Psoas muscle (tissue), 7 donors: ENCODE measurements at regions not wholly inside any gene's neighbourhood (a gene's known extent, or its start where the extent isn't known, plus 50 kb on each side); places are given as distances from the start of the nearest gene placed in this dataset.
A peak's percentile ranks its signal among the peaks of the same experiment; 100 is the strongest.

Source experiments
- ATAC-seq, 4 donors: fragments of 200-7000 bp; cut with Tn5 transposase; one replicate each; pipeline ENCODE4 v1.9.1; 2020; ENCODE audit warnings: moderate library complexity in 3 of 4, mild to moderate bottlenecking in 2 of 4
- DNase-seq, 2 donors: peaks; one replicate each; pipeline ENCODE4 v3.0.0-alpha.2; 2020
- H3K27ac ChIP-seq: fragments of 200-600 bp; one replicate; pipeline ENCODE4 v1.8.0; 2022
- H3K27me3 ChIP-seq, 3 donors: fragments of 200-600 bp in 1 of 3; one replicate each; pipeline versions ENCODE4 v1.6.1 to v1.8.0; 2013 to 2022; ENCODE audit warnings: low read length in 2 of 3, mild to moderate bottlenecking in 2 of 3, moderate library complexity in 1 of 3; ENCODE audit not compliant: insufficient read depth in 3 of 3
- H3K36me3 ChIP-seq, 2 donors: fragments of 200-600 bp in 1 of 2; one replicate each; pipeline versions ENCODE4 v1.6.1 to v1.8.0; 2013 to 2022; ENCODE audit warnings: low read depth in 1 of 2, mild to moderate bottlenecking in 1 of 2, moderate library complexity in 1 of 2; ENCODE audit not compliant: insufficient read depth in 1 of 2
- H3K4me1 ChIP-seq: fragments of 200-600 bp; one replicate; pipeline ENCODE4 v1.8.0; 2022
- H3K4me3 ChIP-seq: fragments of 200-600 bp; one replicate; pipeline ENCODE4 v1.8.0; 2022; ENCODE audit warnings: mild to moderate bottlenecking
- H3K9me3 ChIP-seq: fragments of 200-600 bp; one replicate; pipeline ENCODE4 v1.8.0; 2022
- CTCF ChIP-seq: fragments of 200-600 bp; IDR thresholded peaks from one replicate; pipeline ENCODE4 v1.8.0; 2022; ENCODE audit warnings: antibody characterized with exemption
- WGBS, 3 donors: extraction: QIAGEN DNeasy Blood & Tissue Kit; methylation state at CpG; one replicate each; pipeline versions ENCODE4 v1.1.6 to v1.1.7; 2013; 5-methylcytosine and 5-hydroxymethylcytosine counted together
- intact Hi-C, 2 donors: fragments of 100-400 bp; cut with DNase I; formaldehyde crosslinking; loops; one replicate each; pipeline versions ENCODE4 v1.11.0 to v1.14.2; 2022
- donor health status: healthy with polysubstance abuse.
- donor health status: DM: no; HTN: no; CAD: no; lungs with moderate emphysema.
- donor health status: Bipolar disorder and iron deficiency.
- donor health status: healthy.
- donor health status: DM: yes; HTN: yes; CAD: no.
- donor health status: DM: no; HTN: no; CAD: no.
- donor health status: DM: yes; HTN: yes; CAD: no.

GRCh38 chr16:88286301-88286923 is 96.3 kb upstream of the ZNF469 start:
- TF ChIP-seq CTCF, result no peak
- H3K9me3 ChIP-seq, result peaks cover 11% of the 10 kb centered on the region
- H3K4me1 ChIP-seq, result no peaks in the 10 kb centered on the region
- DNase-seq (peak in 1 of 2 donors; percentile 2), ATAC-seq (no peak)
- H3K27ac ChIP-seq, result no peak overlapping the region
- no peak overlapping the region for H3K4me3 ChIP-seq
- intact Hi-C loops, result no loop called here
- no peaks in the 10 kb centered on the region for H3K36me3 ChIP-seq
- H3K27me3 ChIP-seq, result peaks cover 0 to 42% (median 3%) of the 10 kb centered on the region in 3 donors
- WGBS, 3 donors, result 89 to 95% (median 93%) methylated on average over 10 of the region's 10 CpGs

- H3K36me3 ChIP-seq, result no peaks in the 10 kb centered on the region
- no peak overlapping the region for H3K4me3 ChIP-seq
- H3K9me3 ChIP-seq, result peaks cover 11% of the 10 kb centered on the region
- peak; percentile 33 for TF ChIP-seq CTCF
- H3K4me1 ChIP-seq, result no peaks in the 10 kb centered on the region
- H3K27ac ChIP-seq, result no peak overlapping the region
- DNase-seq (peak in 1 of 2 donors; percentile 41), ATAC-seq (no peak)
- H3K27me3 ChIP-seq, result peaks cover 0 to 47% (median 3%) of the 10 kb centered on the region in 3 donors
- intact Hi-C loops, result no loop called here
- 67 to 92% (median 92%) methylated on average over 3 of the region's 3 CpGs for WGBS, 3 donors
Measured at GRCh38 chr16:88287219-88287618, 95.5 kb upstream of the ZNF469 start.

- ATAC-seq (no peak), DNase-seq (no peak)
- no peak for TF ChIP-seq CTCF
- Histone ChIP-seq H3K27me3 (peaks cover 0 to 41% (median 3%) of the 10 kb centered on the region in 3 donors), H3K36me3 (no peaks in the 10 kb centered on the region), H3K27ac (no peak overlapping the region), H3K4me1 (no peaks in the 10 kb centered on the region), H3K4me3 (no peak overlapping the region), H3K9me3 (peaks cover 11% of the 10 kb centered on the region)
- WGBS, 3 donors, result 74 to 78% (median 77%) methylated on average over 3 of the region's 3 CpGs
- intact Hi-C loops, result no loop called here
Measured at GRCh38 chr16:88288303-88288702, 94.5 kb upstream of the ZNF469 start.

- 88 to 94% (median 92%) methylated on average over 3 of the region's 3 CpGs for WGBS, 3 donors
- no peak for TF ChIP-seq CTCF
- no peaks in the 10 kb centered on the region for H3K4me1 ChIP-seq
- no peak overlapping the region for H3K27ac ChIP-seq
- no peak for ATAC-seq
- no peak for DNase-seq
- peaks cover 11% of the 10 kb centered on the region for H3K9me3 ChIP-seq
- H3K27me3 ChIP-seq, result peaks cover 0 to 42% (median 0%) of the 10 kb centered on the region in 3 donors
- intact Hi-C loops, result no loop called here
- no peaks in the 10 kb centered on the region for H3K36me3 ChIP-seq
- H3K4me3 ChIP-seq, result no peak overlapping the region
Measured at GRCh38 chr16:88289001-88289400, 93.8 kb upstream of the ZNF469 start.

GRCh38 chr16:88289561-88289960 is 93.2 kb upstream of the ZNF469 start:
- ATAC-seq (no peak), DNase-seq (no peak)
- Histone ChIP-seq H3K9me3 (peaks cover 11% of the 10 kb centered on the region), H3K4me1 (no peaks in the 10 kb centered on the region), H3K36me3 (no peaks in the 10 kb centered on the region), H3K4me3 (no peak overlapping the region), H3K27me3 (peaks cover 0 to 42% (median 0%) of the 10 kb centered on the region in 3 donors), H3K27ac (no peak overlapping the region)
- intact Hi-C loops, result no loop called here
- 73 to 82% (median 80%) methylated on average over 5 of the region's 5 CpGs for WGBS, 3 donors
- TF ChIP-seq CTCF, result no peak
